A549 (cell line): ENCODE measurements at regions not wholly inside any gene's neighbourhood (a gene's known extent, or its start where the extent isn't known, plus 50 kb on each side); places are given as distances from the start of the nearest gene placed in this dataset.

Experiments used
- ATAC-seq, 2 experiments: fragments of 200-7000 bp in 1 of 2; fragments of >200 bp in 1 of 2; cut with Nextera tagmentation in 1 of 2; cut with Tn5 transposase in 1 of 2; 3 replicates each; pipeline versions ENCODE4 v1.8.0 to v1.9.1; 2018 to 2020; ENCODE audit warnings: mild to moderate bottlenecking in 1 of 2, moderate library complexity in 1 of 2
- CTCF ChIA-PET: fragments of 300-600 bp; sonication (Branson Sonifier 250); formaldehyde crosslinking; extraction: SDS; loops from one replicate; lab custom pipeline; 2021; ENCODE audit warnings: antibody characterized with exemption, inconsistent platforms; lab: Yijun Ruan, JAX
- POLR2A ChIA-PET: fragments of 350-600 bp; formaldehyde crosslinking; extraction: SDS; loops from one replicate; lab custom pipeline; 2021; ENCODE audit warnings: antibody characterized with exemption, inconsistent platforms; lab: Yijun Ruan, JAX
- DNase-seq, 2 experiments: peaks; one replicate each; pipeline versions ENCODE4 v3.0.0 to v3.0.0-alpha.2; 2011 to 2016; ENCODE audit warnings: low read depth in 1 of 2, low spot score in 1 of 2
- FAIRE-seq: peaks from 2 replicates; lab custom pipeline; 2011; peaks lifted over from hg19 to GRCh38; lab: Jason Lieb, UNC
- H3K27ac ChIP-seq, 2 experiments: fragments of >200 bp; sonication (Bioruptor Twin); formaldehyde crosslinking; 3 replicates each; pipeline ENCODE4 v1.5.1; 2016 to 2017
- H3K4me1 ChIP-seq: fragments of >200 bp; sonication (Bioruptor Twin); formaldehyde crosslinking; 3 replicates; pipeline ENCODE4 v1.6.1; 2016
- H3K4me2 ChIP-seq: fragments of >200 bp; sonication (Bioruptor Twin); formaldehyde crosslinking; 3 replicates; pipeline ENCODE4 v1.6.1; 2016
- H3K4me3 ChIP-seq: fragments of >200 bp; sonication (Bioruptor Twin); formaldehyde crosslinking; 3 replicates; pipeline ENCODE4 v1.5.1; 2016
- H3K9me3 ChIP-seq: fragments of >200 bp; sonication (Bioruptor Twin); formaldehyde crosslinking; 3 replicates; pipeline ENCODE4 v1.6.1; 2016
- BHLHE40 ChIP-seq: IDR thresholded peaks from 2 replicates; pipeline ENCODE4 v1.6.1; 2012; ENCODE audit warnings: low read depth, low read length, inconsistent platforms
- CBX2 ChIP-seq: fragments of 200-600 bp; sonication (generic); IDR thresholded peaks from 2 replicates; pipeline ENCODE4 v1.6.1; 2016; ENCODE audit warnings: low read depth, mild to moderate bottlenecking, borderline replicate concordance
- CHD4 ChIP-seq: fragments of 200-600 bp; sonication (generic); IDR thresholded peaks from 2 replicates; pipeline ENCODE4 v1.6.1; 2016; ENCODE audit warnings: antibody characterized with exemption, mild to moderate bottlenecking, borderline replicate concordance
- CTCF ChIP-seq: fragments of >200 bp; sonication (Bioruptor Twin); formaldehyde crosslinking; IDR thresholded peaks from 3 replicates; pipeline ENCODE4 v1.5.1; 2016
- ELK1 ChIP-seq: fragments of 150-350 bp; IDR thresholded peaks from 2 replicates; pipeline ENCODE4 v1.6.1; 2014; ENCODE audit warnings: low read depth, mild to moderate bottlenecking, low read length
- FOXS1 ChIP-seq: fragments of 250-450 bp; sonication (Bioruptor Pico); IDR thresholded peaks from 2 replicates; pipeline ENCODE4 v1.5.0; 2020; ENCODE audit warnings: mild to moderate bottlenecking, moderate library complexity
- GATA3 ChIP-seq: IDR thresholded peaks from 2 replicates; pipeline ENCODE4 v1.6.1; 2012; ENCODE audit warnings: borderline replicate concordance
- HDAC2 ChIP-seq: fragments of 200-600 bp; sonication (generic); IDR thresholded peaks from 2 replicates; pipeline ENCODE4 v1.6.1; 2016
- HOXA7 ChIP-seq: fragments of 250-450 bp; sonication (Bioruptor Pico); IDR thresholded peaks from 2 replicates; pipeline ENCODE4 v1.5.0; 2020; ENCODE audit warnings: mild to moderate bottlenecking, moderate library complexity
- HOXB13 ChIP-seq: fragments of 250-450 bp; sonication (Bioruptor Pico); IDR thresholded peaks from 2 replicates; pipeline ENCODE4 v1.5.0; 2020; ENCODE audit warnings: low read depth, mild to moderate bottlenecking, moderate library complexity
- JUNB ChIP-seq: fragments of >200 bp; sonication (Bioruptor Twin); formaldehyde crosslinking; IDR thresholded peaks from 2 replicates; pipeline ENCODE4 v1.6.1; 2016
- MAFK ChIP-seq: fragments of 450-650 bp; IDR thresholded peaks from 2 replicates; pipeline ENCODE4 v1.6.1; 2014; ENCODE audit not compliant: partially characterized antibody
- MAX ChIP-seq: IDR thresholded peaks from 2 replicates; pipeline ENCODE4 v1.6.1; 2012
- MAZ ChIP-seq: fragments of 150-350 bp; IDR thresholded peaks from 2 replicates; pipeline ENCODE4 v1.6.1; 2014; ENCODE audit warnings: antibody characterized with exemption, low read depth, low read length, borderline replicate concordance
- MYC ChIP-seq: IDR thresholded peaks from 2 replicates; pipeline ENCODE4 v1.6.1; 2012; ENCODE audit warnings: mild to moderate bottlenecking, inconsistent platforms, low read length, improper control_type of control experiment, borderline replicate concordance
- NR3C1 ChIP-seq: fragments of >200 bp; sonication (Bioruptor Twin); formaldehyde crosslinking; IDR thresholded peaks from 3 replicates; pipeline ENCODE4 v1.6.1; 2017
- PBX3 ChIP-seq: IDR thresholded peaks from 2 replicates; pipeline ENCODE4 v1.6.1; 2012
- PHF8 ChIP-seq: fragments of 200-600 bp; sonication (generic); IDR thresholded peaks from 2 replicates; pipeline ENCODE4 v1.6.1; 2016; ENCODE audit warnings: low read depth, mild to moderate bottlenecking, antibody characterized with exemption, moderate library complexity, borderline replicate concordance
- POLR2A ChIP-seq: IDR thresholded peaks from 2 replicates; pipeline ENCODE4 v1.6.1; 2012; ENCODE audit warnings: mild to moderate bottlenecking, low read length
- POLR2AphosphoS2 ChIP-seq: conservative IDR thresholded peaks from 2 replicates; pipeline ENCODE4 v1.6.1; 2012; ENCODE audit warnings: low read length, improper control_type of control experiment, inconsistent platforms
- RAD21 ChIP-seq, 2 experiments: fragments of >200 bp in 1 of 2; sonication (Bioruptor Twin) in 1 of 2; formaldehyde crosslinking in 1 of 2; IDR thresholded peaks in 1 of 2; conservative IDR thresholded peaks in 1 of 2; 2 replicates in 1 of 2; 3 replicates in 1 of 2; pipeline ENCODE4 v1.6.1; 2012 to 2018; ENCODE audit warnings: inconsistent platforms in 1 of 2
- RCOR1 ChIP-seq: fragments of 150-350 bp; IDR thresholded peaks from 2 replicates; pipeline ENCODE4 v1.6.1; 2014; ENCODE audit warnings: antibody characterized with exemption, low read length, low read depth
- RNF2 ChIP-seq: fragments of 200-600 bp; sonication (generic); IDR thresholded peaks from 2 replicates; pipeline ENCODE4 v1.6.1; 2016; ENCODE audit warnings: low read depth, mild to moderate bottlenecking, antibody characterized with exemption, moderate library complexity, borderline replicate concordance
- TFCP2L1 ChIP-seq: fragments of 250-450 bp; sonication (Bioruptor Pico); IDR thresholded peaks from 2 replicates; pipeline ENCODE4 v1.5.0; 2021; ENCODE audit warnings: mild to moderate bottlenecking
- ZFP36 ChIP-seq: fragments of 450-650 bp; IDR thresholded peaks from 2 replicates; pipeline ENCODE4 v1.6.1; 2014; ENCODE audit warnings: borderline replicate concordance; ENCODE audit not compliant: partially characterized antibody
- WGBS: methylation state at CpG from one replicate; pipeline ENCODE4 v1.1.6; 2017; ENCODE audit errors: missing lambda C conversion rate; 5-methylcytosine and 5-hydroxymethylcytosine counted together

GRCh38 chr2:122697415-122697814, 942.0 kb downstream of the TSN start:
- FAIRE-seq, result no peak
- no peak overlapping the region for H3K4me2 ChIP-seq
- H3K9me3 ChIP-seq, result no peaks in the 10 kb centered on the region
- no peaks in the 10 kb centered on the region for H3K4me1 ChIP-seq
- H3K4me3 ChIP-seq, result no peak overlapping the region
- DNase-seq, result no peak
- CTCF ChIA-PET, result interaction anchor here (0.6 kb wide), 1 partner anchor 282 kb away, joined by 3 read pairs; no protein-coding TSS in a partner anchor
- POLR2A ChIA-PET, result no interaction called here
- whole genome bisulfite sequencing, result 4% methylated on average over 1 of the region's 1 CpG
- ATAC-seq, result no peak
- H3K27ac ChIP-seq, result no peak overlapping the region
- no peak for TF ChIP-seq NR3C1
- TF ChIP-seq POLR2AphosphoS2, result no peak
- no peak for TF ChIP-seq MAFK
- TF ChIP-seq FOXS1, result no peak
- no peak for TF ChIP-seq HOXA7
- no peak for TF ChIP-seq BHLHE40
- TF ChIP-seq JUNB, result no peak
- no peak for TF ChIP-seq MAX
- TF ChIP-seq PHF8, result no peak
- no peak for TF ChIP-seq MYC
- no peak for TF ChIP-seq GATA3
- no peak for TF ChIP-seq RCOR1
- TF ChIP-seq RAD21 (conservative IDR thresholded peaks at IDR 0.05 in 1 of 2, IDR thresholded peaks at IDR 0.05 in 1 of 2), result no peak
- TF ChIP-seq HOXB13 (CRISPR knock-in tag), result no peak
- TF ChIP-seq CTCF, result no peak
- TF ChIP-seq MAZ, result no peak
- no peak for TF ChIP-seq CBX2

GRCh38 chr2:122703676-122704075, 948.2 kb downstream of the TSN start:
- ATAC-seq, result no peak
- Histone ChIP-seq H3K4me3 (no peak overlapping the region), H3K9me3 (no peaks in the 10 kb centered on the region), H3K27ac (no peak overlapping the region), H3K4me1 (no peaks in the 10 kb centered on the region), H3K4me2 (no peak overlapping the region)
- 0% methylated on average over 1 of the region's 1 CpG for WGBS
- FAIRE-seq, result no peak
- TF ChIP-seq CHD4, result no peak
- POLR2A ChIA-PET, result no interaction called here
- CTCF ChIA-PET, result no interaction called here
- DNase-seq, result no peak

- no peak overlapping the region for H3K27ac ChIP-seq
- no peaks in the 10 kb centered on the region for H3K9me3 ChIP-seq
- WGBS, result 8% methylated on average over 1 of the region's 1 CpG
- no peak overlapping the region for H3K4me3 ChIP-seq
- ChIA-PET POLR2A (no interaction called here), CTCF (no interaction called here)
- TF ChIP-seq ELK1, result no peak
- TF ChIP-seq TFCP2L1, result no peak
- TF ChIP-seq HDAC2, result no peak
- TF ChIP-seq CBX2, result no peak
- TF ChIP-seq ZFP36, result no peak
- TF ChIP-seq PBX3, result no peak
- TF ChIP-seq POLR2A, result no peak
- no peak for TF ChIP-seq CTCF
- TF ChIP-seq RNF2, result no peak
- TF ChIP-seq MYC, result no peak
- ATAC-seq (no peak), DNase-seq (no peak), FAIRE-seq (no peak)
- H3K4me1 ChIP-seq, result no peaks in the 10 kb centered on the region
- no peak overlapping the region for H3K4me2 ChIP-seq
Observed at GRCh38 chr2:122704109-122704563, 948.7 kb downstream of the TSN start.
